Muscle layer of duodenum (tissue), 2 donors: ENCODE measurements at regions not wholly inside any gene's neighbourhood (a gene's known extent, or its start where the extent isn't known, plus 50 kb on each side); places are given as distances from the start of the nearest gene placed in this dataset.

ENCODE experiments used
- H3K27ac ChIP-seq: one replicate; pipeline ENCODE4 v1.7.0; 2013; ENCODE audit warnings: mild to moderate bottlenecking, low read length
- H3K27me3 ChIP-seq: one replicate; pipeline ENCODE4 v1.7.0; 2013; ENCODE audit warnings: low read depth, mild to moderate bottlenecking, control low read depth, low read length
- H3K36me3 ChIP-seq, 2 donors: one replicate each; pipeline ENCODE4 v1.7.0; 2013; ENCODE audit warnings: low read length in 2 of 2, control low read depth in 1 of 2, mild to moderate bottlenecking in 1 of 2; ENCODE audit not compliant: insufficient read depth in 2 of 2, control insufficient read depth in 1 of 2
- H3K4me1 ChIP-seq, 2 donors: one replicate each; pipeline ENCODE4 v1.7.0; 2013; ENCODE audit warnings: low read length in 2 of 2, mild to moderate bottlenecking in 2 of 2, control low read depth in 1 of 2, moderate library complexity in 1 of 2; ENCODE audit not compliant: insufficient read depth in 2 of 2, control insufficient read depth in 1 of 2
- H3K4me3 ChIP-seq, 2 donors: one replicate each; pipeline ENCODE4 v1.7.0; 2013; ENCODE audit warnings: low read length in 2 of 2, low read depth in 1 of 2, mild to moderate bottlenecking in 1 of 2
- H3K9me3 ChIP-seq, 2 donors: one replicate each; pipeline ENCODE4 v1.7.0; 2013; ENCODE audit warnings: low read length in 2 of 2, control low read depth in 1 of 2, mild to moderate bottlenecking in 1 of 2; ENCODE audit not compliant: control insufficient read depth in 1 of 2
- donor health status: healthy.

- Histone ChIP-seq H3K36me3 (no peaks in the 10 kb centered on the region), H3K4me1 (no peaks in the 10 kb centered on the region), H3K4me3 (no peak overlapping the region), H3K9me3 (no peaks in the 10 kb centered on the region), H3K27me3 (no peaks in the 10 kb centered on the region), H3K27ac (no peak overlapping the region)
Measured at GRCh38 chr10:4632757-4633156, 193.2 kb upstream of the AKR1E2 start.

GRCh38 chr10:4626919-4627318 lies 199.1 kb upstream of the AKR1E2 start:
- no peaks in the 10 kb centered on the region for H3K36me3 ChIP-seq
- H3K27ac ChIP-seq: no peak overlapping the region
- no peaks in the 10 kb centered on the region for H3K9me3 ChIP-seq
- no peaks in the 10 kb centered on the region for H3K4me1 ChIP-seq
- no peaks in the 10 kb centered on the region for H3K27me3 ChIP-seq
- H3K4me3 ChIP-seq: no peak overlapping the region

- no peaks in the 10 kb centered on the region for H3K27me3 ChIP-seq
- no peaks in the 10 kb centered on the region for H3K36me3 ChIP-seq
- no peaks in the 10 kb centered on the region for H3K9me3 ChIP-seq
- H3K4me1 ChIP-seq: no peaks in the 10 kb centered on the region
- no peak overlapping the region for H3K4me3 ChIP-seq
- no peak overlapping the region for H3K27ac ChIP-seq
Measured at GRCh38 chr10:4623757-4624420, 202.1 kb upstream of the AKR1E2 start.

- no peaks in the 10 kb centered on the region for H3K27me3 ChIP-seq
- H3K4me1 ChIP-seq: no peaks in the 10 kb centered on the region
- H3K36me3 ChIP-seq: no peaks in the 10 kb centered on the region
- no peaks in the 10 kb centered on the region for H3K9me3 ChIP-seq
- H3K4me3 ChIP-seq: no peak overlapping the region
- no peak overlapping the region for H3K27ac ChIP-seq
Measured at GRCh38 chr10:4623200-4623599, 202.8 kb upstream of the AKR1E2 start.

GRCh38 chr10:4622384-4622783 lies 203.6 kb upstream of the AKR1E2 start:
- H3K27me3 ChIP-seq: no peaks in the 10 kb centered on the region

GRCh38 chr10:4617589-4617988 lies 208.4 kb upstream of the AKR1E2 start:
- H3K4me3 ChIP-seq: no peak overlapping the region
- no peaks in the 10 kb centered on the region for H3K27me3 ChIP-seq
- no peaks in the 10 kb centered on the region for H3K4me1 ChIP-seq
- no peak overlapping the region for H3K27ac ChIP-seq
- H3K9me3 ChIP-seq: peaks cover 6 to 7% of the 10 kb centered on the region in 2 donors
- H3K36me3 ChIP-seq: no peaks in the 10 kb centered on the region

More at GRCh38 chr10:4622384-4622783, 203.6 kb upstream of the AKR1E2 start:
- no peak overlapping the region for H3K4me3 ChIP-seq
- no peaks in the 10 kb centered on the region for H3K4me1 ChIP-seq
- H3K9me3 ChIP-seq: no peaks in the 10 kb centered on the region
- no peaks in the 10 kb centered on the region for H3K36me3 ChIP-seq
- H3K27ac ChIP-seq: no peak overlapping the region

GRCh38 chr10:4615042-4615441 lies 211.0 kb upstream of the AKR1E2 start:
- no peak overlapping the region for H3K27ac ChIP-seq
- H3K4me3 ChIP-seq: no peak overlapping the region
- no peaks in the 10 kb centered on the region for H3K4me1 ChIP-seq
- no peaks in the 10 kb centered on the region for H3K36me3 ChIP-seq
- H3K9me3 ChIP-seq: peaks cover 6 to 7% of the 10 kb centered on the region in 2 donors
- H3K27me3 ChIP-seq: no peaks in the 10 kb centered on the region

GRCh38 chr10:4609251-4609650 lies 216.8 kb upstream of the AKR1E2 start:
- Histone ChIP-seq H3K27ac (no peak overlapping the region), H3K9me3 (no peaks in the 10 kb centered on the region), H3K4me1 (no peaks in the 10 kb centered on the region), H3K4me3 (no peak overlapping the region), H3K27me3 (no peaks in the 10 kb centered on the region), H3K36me3 (no peaks in the 10 kb centered on the region)

- H3K27ac ChIP-seq: no peak overlapping the region
Measured at GRCh38 chr10:4607681-4608080, 218.3 kb upstream of the AKR1E2 start.

GRCh38 chr10:4606856-4607636 lies 219.0 kb upstream of the AKR1E2 start:
- Histone ChIP-seq H3K4me3 (no peak overlapping the region), H3K36me3 (no peaks in the 10 kb centered on the region), H3K9me3 (no peaks in the 10 kb centered on the region), H3K4me1 (no peaks in the 10 kb centered on the region), H3K27me3 (no peaks in the 10 kb centered on the region), H3K27ac (no peak overlapping the region)

More at GRCh38 chr10:4607681-4608080, 218.3 kb upstream of the AKR1E2 start:
- H3K36me3 ChIP-seq: no peaks in the 10 kb centered on the region
- no peak overlapping the region for H3K4me3 ChIP-seq
- no peaks in the 10 kb centered on the region for H3K4me1 ChIP-seq
- H3K27me3 ChIP-seq: no peaks in the 10 kb centered on the region
- no peaks in the 10 kb centered on the region for H3K9me3 ChIP-seq

- no peaks in the 10 kb centered on the region for H3K4me1 ChIP-seq
- no peaks in the 10 kb centered on the region for H3K9me3 ChIP-seq
- H3K27ac ChIP-seq: no peak overlapping the region
- no peaks in the 10 kb centered on the region for H3K36me3 ChIP-seq
- H3K27me3 ChIP-seq: no peaks in the 10 kb centered on the region
- no peak overlapping the region for H3K4me3 ChIP-seq
Measured at GRCh38 chr10:4602764-4603491, 223.1 kb upstream of the AKR1E2 start.
